ENCODE measurements at regions not wholly inside any gene's neighbourhood (a gene's known extent, or its start where the extent isn't known, plus 50 kb on each side); places are given as distances from the start of the nearest gene placed in this dataset.
"Not testable (repeated sequence)": the region's sequence is repeated elsewhere in the genome, so short reads cannot be mapped to it uniquely, and the experiment has no call there.

DNA sequence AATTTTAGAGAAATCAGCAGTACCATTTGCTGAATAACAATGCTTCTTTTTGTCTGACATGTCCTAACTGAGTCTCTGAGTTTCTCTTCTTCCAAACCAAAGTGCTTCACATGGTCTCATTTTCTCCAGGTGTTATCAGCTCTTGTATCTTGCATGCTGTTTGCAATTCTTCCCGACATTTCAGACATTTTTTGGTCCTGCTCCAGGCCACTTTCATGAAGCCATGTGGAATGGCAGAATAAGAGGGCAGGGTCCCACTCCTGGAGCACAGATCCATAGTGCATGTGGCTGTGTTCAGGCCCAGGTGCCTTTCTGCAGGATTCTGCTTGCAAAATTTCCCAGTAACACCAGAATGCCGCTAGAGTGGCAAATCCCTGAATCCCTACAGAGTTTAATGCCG is 916.2 kb downstream of the NXPH1 start:
- Histone ChIP-seq H3K4me1 (ENCODE audit: insufficient read depth, low read length, poor library complexity, severe bottlenecking) (no peaks in the 10 kb centered on the region), H3K9me3 (ENCODE audit: low read depth, low read length, poor library complexity, severe bottlenecking) (no peaks in the 10 kb centered on the region), H3K36me3 (ENCODE audit: insufficient read depth, low read length, poor library complexity, severe bottlenecking) (no peaks in the 10 kb centered on the region), H3K27me3 (replicated peaks; ENCODE audit: insufficient read depth, low read depth, low read length, poor library complexity) (no peaks in the 10 kb centered on the region), H3K27ac (ENCODE audit: low read depth, low read length, poor library complexity, severe bottlenecking) (no peak overlapping the region), H3K4me3 (ENCODE audit: low read depth, low read length, poor library complexity, severe bottlenecking) (no peak overlapping the region)
- DNase-seq (ENCODE audit: low spot score) = no peak
- no TSS peak for BruUV-seq (replicated peaks)
- intact Hi-C loops (cut with micrococcal nuclease; ENCODE audit: unreplicated experiment) = no loop called here
- CTCF ChIA-PET = no interaction called here
- TF ChIP-seq, protein P1, sequence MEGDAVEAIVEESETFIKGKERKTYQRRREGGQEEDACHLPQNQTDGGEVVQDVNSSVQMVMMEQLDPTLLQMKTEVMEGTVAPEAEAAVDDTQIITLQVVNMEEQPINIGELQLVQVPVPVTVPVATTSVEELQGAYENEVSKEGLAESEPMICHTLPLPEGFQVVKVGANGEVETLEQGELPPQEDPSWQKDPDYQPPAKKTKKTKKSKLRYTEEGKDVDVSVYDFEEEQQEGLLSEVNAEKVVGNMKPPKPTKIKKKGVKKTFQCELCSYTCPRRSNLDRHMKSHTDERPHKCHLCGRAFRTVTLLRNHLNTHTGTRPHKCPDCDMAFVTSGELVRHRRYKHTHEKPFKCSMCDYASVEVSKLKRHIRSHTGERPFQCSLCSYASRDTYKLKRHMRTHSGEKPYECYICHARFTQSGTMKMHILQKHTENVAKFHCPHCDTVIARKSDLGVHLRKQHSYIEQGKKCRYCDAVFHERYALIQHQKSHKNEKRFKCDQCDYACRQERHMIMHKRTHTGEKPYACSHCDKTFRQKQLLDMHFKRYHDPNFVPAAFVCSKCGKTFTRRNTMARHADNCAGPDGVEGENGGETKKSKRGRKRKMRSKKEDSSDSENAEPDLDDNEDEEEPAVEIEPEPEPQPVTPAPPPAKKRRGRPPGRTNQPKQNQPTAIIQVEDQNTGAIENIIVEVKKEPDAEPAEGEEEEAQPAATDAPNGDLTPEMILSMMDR (conservative IDR thresholded peaks at IDR 0.05; ENCODE audit: low read depth, low read length) = no peak
- no peak for TF ChIP-seq EZH2 (IDR thresholded peaks at IDR 0.05; ENCODE audit: borderline replicate concordance, low read depth, low read length, poor library complexity, severe bottlenecking)
- POLR2A ChIA-PET (ENCODE audit: low non-redundant PET) = no interaction called here

DNA sequence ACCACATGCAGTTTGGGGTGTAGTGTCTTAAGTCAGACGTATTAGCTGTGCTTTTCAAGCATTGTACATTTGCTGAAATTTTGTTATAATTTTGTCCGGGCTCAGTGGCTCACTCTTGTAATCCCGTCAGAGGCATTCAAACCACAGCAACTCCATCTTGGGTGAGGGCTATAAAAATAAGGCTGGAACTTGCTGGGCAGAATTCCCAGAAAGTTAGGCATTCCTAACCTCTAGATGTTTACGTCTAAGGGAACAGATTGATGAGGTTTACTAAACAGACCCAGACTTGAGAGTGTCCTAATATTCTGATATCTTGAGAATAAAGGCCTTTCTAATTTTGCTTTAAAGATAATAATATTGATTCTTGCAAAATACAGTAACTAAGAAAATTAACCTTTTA is 957.8 kb downstream of the NXPH1 start:
- TF ChIP-seq EZH2 (IDR thresholded peaks at IDR 0.05; ENCODE audit: borderline replicate concordance, low read depth, low read length, poor library complexity, severe bottlenecking) = no peak
- TF ChIP-seq, protein P1 (conservative IDR thresholded peaks at IDR 0.05; ENCODE audit: low read depth, low read length) = no peak
- intact Hi-C loops (cut with micrococcal nuclease; ENCODE audit: unreplicated experiment) = no loop called here
- BruUV-seq (replicated peaks) = no TSS peak
- H3K27ac ChIP-seq (ENCODE audit: low read depth, low read length, poor library complexity, severe bottlenecking) = no peak overlapping the region
- ChIA-PET CTCF (no interaction called here), POLR2A (ENCODE audit: low non-redundant PET) (no interaction called here)
- H3K4me3 ChIP-seq (ENCODE audit: low read depth, low read length, poor library complexity, severe bottlenecking) = no peak overlapping the region
- peaks cover 29% of the 10 kb centered on the region for H3K9me3 ChIP-seq (ENCODE audit: low read depth, low read length, poor library complexity, severe bottlenecking)
- no peaks in the 10 kb centered on the region for H3K27me3 ChIP-seq (replicated peaks; ENCODE audit: insufficient read depth, low read depth, low read length, poor library complexity)
- no peaks in the 10 kb centered on the region for H3K36me3 ChIP-seq (ENCODE audit: insufficient read depth, low read length, poor library complexity, severe bottlenecking)
- no peaks in the 10 kb centered on the region for H3K4me1 ChIP-seq (ENCODE audit: insufficient read depth, low read length, poor library complexity, severe bottlenecking)
- no peak for DNase-seq (ENCODE audit: low spot score)

DNA sequence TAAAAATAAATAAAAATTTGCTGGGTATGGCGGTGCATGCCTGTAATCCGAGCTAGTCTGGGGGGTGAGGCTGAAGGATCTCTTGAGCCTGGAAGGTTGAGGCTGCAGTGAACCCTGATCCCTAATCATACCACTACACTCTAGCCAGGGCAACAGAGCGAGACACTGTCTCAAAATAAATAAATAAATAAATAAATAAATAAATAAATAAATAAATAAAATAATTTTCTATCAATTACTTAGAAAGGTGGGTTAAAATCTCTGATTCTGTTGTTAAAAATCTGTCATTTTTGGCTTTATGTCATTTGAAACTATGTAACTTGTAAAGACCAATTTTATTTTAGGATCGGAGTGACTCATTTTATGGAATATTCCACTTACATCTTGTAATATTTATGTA is 958.6 kb downstream of the NXPH1 start:
- Histone ChIP-seq H3K36me3 (ENCODE audit: insufficient read depth, low read length, poor library complexity, severe bottlenecking) (no peaks in the 10 kb centered on the region), H3K4me3 (ENCODE audit: low read depth, low read length, poor library complexity, severe bottlenecking) (no peak overlapping the region), H3K4me1 (ENCODE audit: insufficient read depth, low read length, poor library complexity, severe bottlenecking) (no peaks in the 10 kb centered on the region), H3K27me3 (replicated peaks; ENCODE audit: insufficient read depth, low read depth, low read length, poor library complexity) (no peaks in the 10 kb centered on the region), H3K27ac (ENCODE audit: low read depth, low read length, poor library complexity, severe bottlenecking) (no peak overlapping the region), H3K9me3 (ENCODE audit: low read depth, low read length, poor library complexity, severe bottlenecking) (peaks cover 22% of the 10 kb centered on the region)
- DNase-seq (ENCODE audit: low spot score) = no peak
- TF ChIP-seq, protein P1 (conservative IDR thresholded peaks at IDR 0.05; ENCODE audit: low read depth, low read length) = no peak
- no peak for TF ChIP-seq EZH2 (IDR thresholded peaks at IDR 0.05; ENCODE audit: borderline replicate concordance, low read depth, low read length, poor library complexity, severe bottlenecking)
- ChIA-PET CTCF (no interaction called here), POLR2A (ENCODE audit: low non-redundant PET) (no interaction called here)
- BruUV-seq (replicated peaks) = no TSS peak
- intact Hi-C loops (cut with micrococcal nuclease; ENCODE audit: unreplicated experiment) = no loop called here

DNA sequence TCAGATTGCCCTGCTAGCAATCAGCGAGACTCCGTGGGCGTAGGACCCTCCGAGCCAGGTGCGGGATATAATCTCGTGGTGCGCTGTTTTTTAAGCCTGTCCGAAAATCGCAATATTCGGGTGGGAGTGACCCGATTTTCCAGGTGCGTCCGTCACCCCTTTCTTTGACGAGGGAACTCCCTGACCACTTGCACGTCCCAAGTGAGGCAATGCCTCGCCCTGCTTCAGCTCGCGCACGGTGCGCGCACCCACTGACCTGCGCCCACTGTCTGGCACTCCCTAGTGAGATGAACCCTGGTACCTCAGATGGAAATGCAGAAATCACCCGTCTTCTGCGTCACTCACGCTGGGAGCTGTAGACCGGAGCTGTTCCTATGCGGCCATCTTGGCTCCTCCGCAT is 971.0 kb downstream of the NXPH1 start:
- H3K4me1 ChIP-seq (ENCODE audit: insufficient read depth, low read length, poor library complexity, severe bottlenecking); intact Hi-C loops (cut with micrococcal nuclease; ENCODE audit: unreplicated experiment); H3K9me3 ChIP-seq (ENCODE audit: low read depth, low read length, poor library complexity, severe bottlenecking); H3K27ac ChIP-seq (ENCODE audit: low read depth, low read length, poor library complexity, severe bottlenecking); H3K27me3 ChIP-seq (replicated peaks; ENCODE audit: insufficient read depth, low read depth, low read length, poor library complexity); H3K36me3 ChIP-seq (ENCODE audit: insufficient read depth, low read length, poor library complexity, severe bottlenecking); POLR2A ChIA-PET (ENCODE audit: low non-redundant PET); H3K4me3 ChIP-seq (ENCODE audit: low read depth, low read length, poor library complexity, severe bottlenecking); CTCF ChIA-PET; DNase-seq (ENCODE audit: low spot score); BruUV-seq (replicated peaks): not testable (repeated sequence)
